HL-60/S4 treated with phorbol 12-myristate 13-acetate at 8.2 ng/mL for 4 days and 3 days (cell line): ENCODE measurements at regions not wholly inside any gene's neighbourhood (a gene's known extent, or its start where the extent isn't known, plus 50 kb on each side); places are given as distances from the start of the nearest gene placed in this dataset.

Source experiments
- in situ Hi-C: fragments of 300-500 bp; cut with MboI; formaldehyde crosslinking; loops from 2 replicates; pipeline ENCODE4 v1.15.0; 2022; ENCODE audit warnings: low sequenced_read_pairs

DNA sequence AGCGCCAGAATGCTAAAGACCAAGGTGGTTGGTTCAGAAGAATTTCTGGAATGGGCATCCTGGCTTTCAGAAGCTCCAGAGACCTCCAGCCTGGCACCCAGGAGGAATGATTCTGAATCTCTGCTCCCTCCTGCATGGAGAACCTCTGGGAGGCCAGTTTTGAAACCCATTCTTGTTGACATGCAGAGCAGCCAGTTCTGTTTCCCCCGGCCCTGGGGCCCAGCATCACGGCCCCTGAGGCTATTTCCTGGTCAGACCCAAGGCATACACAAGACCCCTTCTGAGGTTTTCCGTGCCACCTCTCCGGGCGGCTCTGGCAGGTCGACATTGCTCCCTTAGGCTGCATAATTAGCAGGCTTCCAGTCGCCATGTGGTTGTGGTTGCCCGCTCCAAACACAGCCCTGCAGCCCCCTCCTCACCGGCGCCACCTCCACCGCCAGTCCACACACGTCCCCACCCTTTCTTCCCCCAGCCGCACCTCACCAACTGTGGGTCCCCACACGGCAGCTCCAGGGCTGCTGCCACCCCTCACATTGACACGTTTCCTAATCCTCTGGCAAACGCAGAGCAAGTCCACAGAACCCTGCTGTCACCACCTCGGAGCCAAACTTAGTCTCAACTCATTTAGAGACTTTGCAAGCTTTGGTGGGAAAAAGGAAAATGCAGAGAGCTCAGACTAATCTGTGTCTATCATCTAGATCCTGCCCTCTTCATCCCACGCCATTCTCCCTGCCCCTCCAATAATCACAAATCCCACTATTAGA is 367.1 kb downstream of the SOX9 start:
- in situ Hi-C loops, result no loop called here

DNA sequence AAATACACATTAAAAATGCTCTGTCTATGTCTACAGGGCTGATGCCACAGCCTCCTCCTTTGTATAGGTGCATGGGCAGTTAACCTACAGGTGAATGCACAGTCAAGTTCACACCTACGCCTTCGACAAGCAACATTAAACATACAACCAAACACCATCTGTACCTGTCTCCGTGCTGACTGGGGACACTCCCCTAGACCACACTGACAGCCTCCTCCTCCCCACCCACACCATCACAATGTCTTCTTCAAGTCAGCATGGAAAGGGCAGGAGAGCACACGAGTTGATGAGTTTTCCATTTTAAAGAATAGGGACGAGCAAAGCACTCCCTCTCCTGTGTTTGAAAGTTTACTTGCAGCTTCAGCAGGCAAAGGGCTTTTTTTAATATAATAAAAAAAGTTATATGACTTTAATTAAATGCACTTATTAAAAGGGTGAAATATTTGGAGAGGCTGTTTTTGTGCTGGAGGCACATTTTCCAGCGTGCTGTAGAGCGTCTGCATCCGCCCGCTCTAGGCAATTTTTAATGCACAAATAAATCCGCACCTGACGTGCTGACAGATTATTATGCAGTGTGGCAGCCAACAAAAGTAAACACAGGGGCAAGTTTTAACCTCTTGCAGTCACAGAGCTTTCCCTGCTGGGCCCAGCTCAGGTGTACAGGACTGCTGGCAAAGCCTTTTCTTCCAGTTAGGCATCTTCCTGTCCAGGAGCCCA is 367.9 kb downstream of the SOX9 start:
- in situ Hi-C loops, result no loop called here

DNA sequence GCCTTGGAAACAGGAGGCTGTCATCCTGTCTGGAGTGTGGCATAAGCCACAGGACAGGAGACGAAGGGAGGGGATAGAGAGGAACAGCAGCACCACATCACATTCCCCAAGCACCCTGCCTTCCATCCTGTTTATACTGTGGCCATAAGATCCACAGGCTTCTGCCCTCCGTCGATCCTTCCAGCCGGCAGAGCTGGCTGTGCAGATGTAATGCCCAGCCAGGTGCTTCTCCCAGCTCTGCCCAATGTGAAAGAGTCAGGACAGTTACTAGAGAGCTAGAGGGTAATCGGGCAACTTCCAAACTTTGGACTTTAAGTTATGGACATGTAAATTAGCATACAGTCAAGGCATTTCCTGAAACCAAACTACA is 368.4 kb downstream of the SOX9 start:
- in situ Hi-C loops, result no loop called here

DNA sequence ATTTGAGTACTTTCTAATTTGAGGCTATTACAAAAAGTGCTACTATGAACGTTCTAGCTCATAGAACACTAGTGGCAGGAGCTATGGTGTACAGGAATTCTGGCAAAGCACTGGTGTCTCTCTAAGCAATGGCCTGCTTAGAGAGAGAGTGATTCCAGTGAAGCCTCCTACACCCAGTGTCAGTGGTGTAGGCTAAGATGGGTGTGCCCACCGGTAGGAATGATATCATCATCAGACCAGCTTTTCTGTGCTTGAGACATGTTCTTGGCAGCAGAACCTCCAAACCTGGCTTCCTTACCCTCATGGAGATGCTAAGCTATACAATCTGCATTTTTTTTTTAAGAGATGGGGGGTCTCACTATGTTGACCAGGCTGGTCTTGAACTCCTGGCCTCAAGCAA is 370.3 kb downstream of the SOX9 start:
- in situ Hi-C loops, result no loop called here

DNA sequence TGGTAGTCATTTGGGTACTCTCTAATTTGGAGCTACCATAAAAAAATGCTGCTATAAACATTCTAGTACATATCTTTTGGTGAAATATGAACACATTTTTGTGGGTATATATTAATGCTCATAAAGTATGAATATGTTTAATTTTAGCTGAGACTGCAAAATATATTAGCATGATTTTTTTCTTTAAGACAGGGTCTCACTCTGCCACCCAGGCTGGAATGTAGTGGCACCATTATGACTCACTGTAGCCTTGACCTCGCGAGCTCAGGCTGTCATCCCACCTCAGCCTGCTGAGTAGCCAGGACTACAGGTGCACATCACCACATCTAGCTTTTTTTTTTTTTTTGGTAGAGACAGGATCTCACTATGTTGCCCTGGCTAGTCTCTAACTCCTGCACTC is 371.7 kb downstream of the SOX9 start:
- in situ Hi-C loops, result no loop called here

DNA sequence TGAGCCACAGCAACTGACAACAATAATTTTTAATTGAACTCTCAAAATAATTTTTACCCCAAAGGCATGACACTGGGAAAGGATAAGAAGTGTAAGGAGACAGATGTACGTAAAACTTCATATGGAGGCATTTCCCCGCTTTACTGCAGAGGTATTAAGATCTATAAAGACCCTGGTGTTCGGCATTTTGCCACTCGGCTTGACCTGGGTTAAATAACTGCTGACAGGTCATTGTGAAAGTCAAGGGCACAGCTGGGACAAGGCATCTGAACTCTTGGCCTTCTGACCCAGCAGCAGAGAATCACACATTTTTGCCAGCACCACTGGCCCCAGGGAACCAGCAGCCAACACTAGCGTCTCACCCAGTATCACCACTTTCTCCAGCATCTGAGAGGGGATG is 372.1 kb downstream of the SOX9 start:
- in situ Hi-C loops, result no loop called here

DNA sequence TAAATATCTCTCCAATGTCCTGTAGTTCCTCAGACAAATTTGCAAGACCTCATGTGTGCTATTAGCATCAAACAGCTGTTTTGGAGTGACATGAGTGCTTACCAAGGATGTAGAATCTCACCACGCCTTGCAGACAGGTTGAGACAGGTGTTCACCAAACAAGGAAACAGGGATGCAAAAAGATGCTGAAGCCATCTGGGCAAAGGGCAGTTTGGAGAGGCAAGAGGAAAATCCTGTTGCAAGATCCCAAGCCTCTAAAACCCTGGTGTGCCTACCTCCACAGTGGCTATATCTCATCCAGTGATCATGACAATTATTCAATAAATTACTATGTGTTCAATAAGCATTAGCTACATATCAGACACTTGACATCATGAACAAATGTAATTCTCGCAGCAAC is 373.7 kb downstream of the SOX9 start:
- in situ Hi-C loops, result no loop called here

DNA sequence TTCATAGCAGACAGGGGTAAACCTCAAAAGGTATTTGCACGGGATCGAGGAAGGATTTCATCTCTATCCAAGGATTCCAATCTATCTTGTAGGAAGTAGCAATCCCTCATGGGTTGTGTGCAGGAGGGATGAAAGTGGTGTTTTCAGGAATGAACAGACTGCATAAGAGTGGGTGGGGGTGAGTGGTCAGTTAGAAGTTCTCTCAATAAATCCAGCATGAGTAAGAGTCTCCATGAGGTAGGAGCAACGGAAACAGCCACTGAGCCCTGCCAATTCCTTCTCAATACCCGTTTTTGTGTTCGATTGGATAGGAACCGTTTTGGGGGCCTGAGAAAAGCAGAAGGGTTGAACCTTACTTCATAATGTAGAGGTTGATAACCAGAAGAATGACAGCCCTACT is 375.6 kb downstream of the SOX9 start:
- in situ Hi-C loops, result no loop called here

DNA sequence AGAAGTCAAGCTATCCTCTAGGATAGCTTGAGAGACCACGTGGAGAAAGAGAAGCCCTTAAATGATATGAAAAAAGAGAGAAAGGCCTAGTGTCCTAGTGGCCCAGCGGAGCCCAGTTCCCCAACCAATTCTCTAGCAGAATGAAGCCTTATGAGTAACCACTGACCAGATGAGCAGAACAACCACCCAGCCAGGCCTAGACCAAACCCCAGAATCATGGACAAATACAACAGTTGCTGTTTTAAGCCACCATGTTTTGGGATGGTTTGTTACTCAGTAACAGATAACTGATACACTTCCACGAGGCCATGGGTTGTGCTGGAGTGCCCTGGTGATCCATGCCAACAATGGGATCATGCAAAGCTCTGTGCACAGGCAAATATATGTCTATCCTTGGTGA is 377.1 kb downstream of the SOX9 start:
- in situ Hi-C loops, result no loop called here

DNA sequence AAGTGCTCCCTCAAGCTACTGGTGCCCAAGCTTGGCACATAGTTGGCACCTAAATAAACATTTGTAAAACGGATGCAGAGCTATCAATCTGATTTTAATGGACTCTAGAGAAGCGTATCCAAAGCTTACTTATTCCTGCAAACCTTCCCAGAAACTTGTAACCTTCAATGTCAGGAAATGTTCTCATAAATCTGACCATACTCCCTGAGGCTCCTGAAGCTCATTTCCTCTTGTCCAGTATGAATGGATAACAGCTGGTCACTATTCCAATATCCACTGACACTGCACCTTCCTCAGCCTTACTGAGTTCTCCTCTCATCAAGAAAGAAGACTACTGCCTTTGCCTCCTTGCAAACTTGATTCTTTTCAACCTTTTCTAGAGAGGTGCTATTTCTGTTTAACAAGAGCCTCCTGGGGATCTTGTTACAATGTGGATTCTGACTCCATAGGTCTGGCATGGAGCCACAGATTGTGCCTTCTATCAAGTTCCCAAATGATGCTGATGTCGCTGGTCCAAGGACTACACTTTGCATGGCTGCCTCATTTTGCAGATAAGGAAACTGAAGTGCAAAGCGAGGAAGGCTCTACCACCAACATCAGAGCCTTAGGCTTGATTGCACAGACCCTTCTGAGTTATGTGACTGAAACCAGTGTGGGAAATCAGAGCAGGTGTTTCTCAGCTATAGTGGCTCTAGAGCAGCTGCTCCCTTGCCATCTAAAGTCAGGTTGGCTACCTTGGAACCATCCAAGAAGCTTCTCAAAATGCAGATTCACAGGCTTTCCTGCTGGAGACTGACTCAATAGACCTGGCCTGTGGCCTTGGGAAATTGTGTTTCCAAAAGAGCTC is 377.8 kb downstream of the SOX9 start:
- in situ Hi-C loops, result no loop called here

DNA sequence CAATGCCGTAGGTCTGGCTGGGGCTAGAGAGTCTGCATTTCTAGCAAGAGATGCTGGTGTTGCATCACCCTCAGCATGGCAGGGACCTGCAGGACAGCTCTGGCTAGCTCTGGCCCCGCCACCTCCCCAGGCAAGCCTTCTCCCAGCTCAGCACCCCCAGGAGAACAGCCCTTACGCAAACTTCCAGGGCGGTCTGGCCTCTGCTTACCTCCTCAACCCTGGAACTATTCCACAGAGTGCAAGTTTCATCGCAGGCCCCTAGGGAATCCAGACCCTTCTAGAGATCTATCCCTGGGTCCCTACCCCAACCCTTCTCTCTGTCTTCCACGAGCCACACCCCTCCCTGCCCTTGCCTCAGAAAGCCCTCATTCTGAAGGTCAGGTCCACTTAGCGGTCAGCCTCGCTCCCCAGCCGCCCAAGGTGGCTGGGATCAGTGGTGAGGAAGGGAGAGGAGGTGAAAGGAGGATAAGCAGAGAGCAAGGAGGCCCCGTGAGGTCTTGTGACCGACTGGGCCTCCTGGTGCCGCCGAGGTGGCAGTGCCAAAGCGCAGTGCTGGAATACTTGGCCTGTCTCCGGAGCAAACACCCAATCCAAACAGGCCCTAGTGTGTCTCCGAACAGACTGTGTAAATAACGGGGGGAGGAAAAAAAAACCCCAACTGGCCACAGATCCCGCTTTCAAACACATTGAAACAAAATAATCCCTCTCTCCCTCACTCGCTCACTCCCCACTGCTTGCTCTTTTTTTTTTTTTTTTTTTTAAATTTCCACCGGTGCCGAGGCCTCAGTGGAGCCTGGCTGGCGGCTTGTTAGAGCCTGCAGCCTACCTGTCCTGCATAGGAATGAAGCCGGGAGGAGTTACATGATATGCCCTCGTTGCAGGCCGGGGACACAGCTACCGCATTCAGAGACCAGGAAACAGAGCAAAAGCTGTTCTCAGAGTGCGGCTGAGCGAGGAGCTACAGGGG is 380.9 kb downstream of the SOX9 start:
- in situ Hi-C loops, result no loop called here

DNA sequence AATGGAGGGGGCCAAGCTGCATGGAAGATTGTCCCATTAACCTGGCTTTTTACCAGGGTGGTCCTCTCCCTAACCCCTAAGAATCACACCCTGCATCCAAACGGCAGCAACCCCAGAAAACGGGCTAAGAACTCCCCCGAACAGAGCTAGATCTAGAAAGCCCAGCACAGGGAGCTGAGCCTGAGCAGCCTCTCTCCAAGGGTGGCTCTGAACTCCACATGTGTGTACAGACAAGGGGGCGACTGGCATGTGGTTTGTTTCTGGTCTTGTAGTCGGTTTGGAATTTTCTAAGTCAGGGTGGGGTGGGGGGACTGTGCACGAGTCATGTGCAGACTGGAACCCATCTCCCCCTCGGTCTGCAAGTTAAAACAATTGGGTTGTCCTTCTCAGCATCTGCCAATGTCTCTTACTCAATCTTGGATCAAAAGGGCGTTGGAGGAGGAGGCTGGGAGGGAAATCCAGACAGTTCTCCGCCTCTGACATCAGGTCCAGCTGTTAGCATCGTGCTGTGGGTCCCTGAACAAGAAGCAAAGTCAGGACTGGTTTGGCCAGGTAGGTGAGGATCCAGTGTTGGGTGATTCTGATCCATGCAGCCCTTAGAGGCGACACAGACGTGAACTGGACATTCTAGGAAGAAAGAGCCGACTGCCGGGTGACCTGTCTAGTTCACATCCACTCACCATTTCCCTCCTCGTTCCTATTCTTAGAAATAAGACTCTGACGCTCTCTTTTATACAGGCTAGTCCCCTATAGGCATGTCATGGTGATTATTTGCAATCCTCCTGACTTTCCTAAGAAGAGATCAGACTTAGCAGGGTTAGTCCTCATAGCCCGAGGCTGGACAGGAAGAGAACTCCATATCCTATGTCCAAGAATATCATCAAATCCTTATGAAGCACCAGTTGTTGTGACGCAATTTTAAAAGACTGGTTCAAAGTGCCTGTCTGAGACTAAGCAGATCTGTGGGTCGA is 381.8 kb downstream of the SOX9 start:
- in situ Hi-C loops, result no loop called here

DNA sequence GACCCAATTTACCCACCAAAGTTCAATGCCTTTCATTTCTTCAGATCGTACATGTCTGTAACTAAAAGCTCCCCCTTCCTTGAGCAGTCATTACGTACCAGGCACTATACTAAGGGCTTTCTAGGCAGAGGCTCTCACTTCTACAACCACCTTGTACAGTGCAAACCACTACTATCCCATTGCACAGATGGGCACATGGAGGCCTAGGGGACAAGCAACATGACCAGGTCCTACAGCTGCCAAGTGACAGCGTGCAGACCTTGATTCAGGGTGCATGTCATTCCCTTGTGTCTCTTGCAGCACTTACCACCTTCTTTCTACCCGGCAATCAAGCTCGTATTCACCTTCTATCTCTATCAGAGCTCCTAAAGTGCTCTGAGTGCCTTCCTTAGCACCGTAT is 382.7 kb downstream of the SOX9 start:
- in situ Hi-C loops, result no loop called here

DNA sequence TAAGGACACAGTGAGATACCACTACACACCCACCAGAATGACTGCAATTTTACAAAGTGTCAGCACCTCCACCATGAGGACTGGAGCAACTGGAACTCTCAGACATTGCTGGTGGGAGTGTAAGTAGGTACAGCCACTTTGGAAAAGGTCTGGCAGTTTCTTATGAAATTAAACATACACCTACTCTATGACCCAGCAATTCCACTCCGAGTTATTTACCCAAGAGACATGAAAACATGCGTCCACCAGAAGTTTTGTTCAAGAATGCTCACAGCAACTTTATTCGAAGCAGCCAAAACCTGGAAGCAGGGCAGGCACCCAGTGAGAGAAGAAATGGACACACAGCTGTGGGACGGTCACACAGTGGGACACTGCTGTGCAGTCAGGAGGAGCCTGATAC is 384.0 kb downstream of the SOX9 start:
- in situ Hi-C loops, result no loop called here

DNA sequence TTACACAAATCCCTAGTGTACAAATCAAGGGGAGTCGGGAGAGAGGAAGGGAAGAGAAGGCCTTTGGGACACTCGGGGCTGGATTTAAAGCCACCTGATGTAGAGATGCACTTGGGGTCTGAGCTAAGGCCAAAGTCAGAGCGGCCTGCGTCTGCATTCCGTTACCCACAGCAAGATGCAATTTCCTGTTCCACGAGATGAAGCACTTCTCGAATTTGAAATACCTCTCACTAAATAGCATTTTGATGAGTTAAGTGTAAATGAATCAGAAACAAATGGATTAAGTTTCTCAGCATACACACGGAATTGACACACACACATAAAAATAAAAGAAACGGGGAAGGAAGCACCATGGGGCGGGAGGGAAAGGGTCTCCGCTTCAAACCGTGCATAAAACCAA is 386.0 kb downstream of the SOX9 start:
- in situ Hi-C loops, result no loop called here

DNA sequence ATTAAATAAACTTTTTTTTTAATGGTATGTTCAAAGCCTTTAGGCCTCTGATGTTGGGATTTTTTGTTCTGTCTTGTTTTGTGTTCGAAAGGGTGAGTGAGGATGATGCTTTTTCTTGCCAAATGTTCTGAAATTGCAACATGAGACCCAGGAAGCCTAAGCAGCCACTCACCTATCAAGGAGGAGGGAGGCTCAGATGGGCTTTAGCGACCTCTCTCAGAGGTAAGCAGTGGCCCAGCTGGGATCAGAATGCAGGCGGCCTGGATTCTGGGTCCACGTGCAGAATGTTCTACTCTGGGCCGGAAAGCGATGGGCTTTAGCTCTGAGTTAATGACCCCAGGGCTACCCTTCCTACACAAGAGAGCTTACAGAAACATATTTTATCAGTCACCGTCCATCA is 386.6 kb downstream of the SOX9 start:
- in situ Hi-C loops, result no loop called here

DNA sequence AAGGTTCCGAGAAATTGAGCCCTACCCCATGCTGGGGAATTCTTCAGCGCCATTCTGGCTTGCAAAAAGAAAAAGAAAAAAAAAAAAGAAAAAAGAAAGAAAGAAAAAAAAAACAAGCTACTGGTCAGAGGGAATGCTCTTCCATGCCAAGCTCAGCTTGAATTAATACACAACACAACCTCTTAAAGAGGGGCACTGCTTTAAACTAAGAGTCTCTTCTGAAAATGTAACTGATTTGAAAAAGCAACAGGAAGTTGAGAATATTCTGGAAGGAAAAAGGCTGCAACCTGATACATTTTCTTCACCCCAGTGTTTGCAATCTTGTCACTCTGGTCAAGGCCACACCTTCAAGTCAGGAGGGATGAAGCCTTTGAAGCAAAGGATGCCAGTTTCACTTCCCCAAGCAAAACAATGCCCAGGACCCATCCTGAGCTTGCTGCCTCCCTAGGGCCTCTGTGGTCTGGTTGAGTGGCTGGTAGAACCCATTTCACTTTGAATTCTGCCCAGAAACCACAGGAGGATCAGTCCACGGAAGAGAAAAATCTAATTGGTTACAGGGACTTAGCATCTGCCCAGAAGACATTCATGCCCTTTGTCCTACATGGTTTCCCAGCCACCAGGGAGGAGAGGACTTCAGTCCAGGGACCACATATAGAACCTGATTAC is 389.7 kb downstream of the SOX9 start:
- in situ Hi-C loops, result no loop called here

DNA sequence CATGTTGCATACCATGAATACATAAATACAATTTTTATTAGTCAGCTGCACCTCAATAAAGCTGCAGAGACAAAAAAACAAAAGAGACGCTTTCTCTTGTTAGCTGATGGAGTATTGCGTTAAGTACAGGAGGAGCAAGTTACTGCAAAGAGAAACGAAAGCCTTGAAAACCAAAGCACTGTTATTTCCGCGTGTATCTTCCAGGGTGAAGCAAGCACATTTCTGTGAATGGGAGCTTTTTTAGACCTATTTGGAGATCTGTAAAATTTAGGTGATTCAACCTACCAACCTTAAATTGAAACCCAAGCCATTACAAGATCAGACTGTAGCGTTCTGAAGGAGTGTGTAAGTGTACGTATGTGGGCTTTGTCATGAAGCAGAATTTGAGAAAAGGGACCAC is 390.4 kb downstream of the SOX9 start:
- in situ Hi-C loops, result no loop called here

DNA sequence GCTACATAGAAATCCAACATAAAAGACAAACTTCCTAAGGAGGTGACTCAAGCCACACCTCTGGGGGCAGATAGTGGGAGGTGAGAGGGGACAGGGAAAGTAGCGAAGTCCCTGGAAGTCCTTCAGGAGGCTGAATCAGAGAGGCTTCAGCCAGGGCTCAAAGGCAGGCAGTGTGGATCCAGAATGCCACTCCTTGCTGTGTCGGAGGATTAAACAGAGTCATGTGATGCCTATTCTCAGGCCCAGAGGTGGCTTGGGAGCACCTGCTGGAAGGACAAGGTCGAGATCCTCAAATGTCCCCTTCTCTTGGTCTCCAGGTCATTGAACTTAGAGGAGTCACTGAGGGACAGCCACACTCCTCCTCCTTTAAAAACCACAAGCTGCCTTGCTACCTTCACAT is 391.1 kb downstream of the SOX9 start:
- in situ Hi-C loops, result no loop called here
